GM19438 (cell line): ENCODE measurements at regions not wholly inside any gene's neighbourhood (a gene's known extent, or its start where the extent isn't known, plus 50 kb on each side); places are given as distances from the start of the nearest gene placed in this dataset.
"Not testable (repeated sequence)": the region's sequence is repeated elsewhere in the genome, so short reads cannot be mapped to it uniquely, and the experiment has no call there.

Experiments used
- ATAC-seq: cut with Tn5 transposase; IDR thresholded peaks from one replicate; pipeline ENCODE4 v1.9.1; 2021; ENCODE audit warnings: low read depth; ENCODE audit not compliant: unreplicated experiment

- no peak for ATAC-seq
Observed at GRCh38 chr2:35228584-35228983, 1127.0 kb upstream of the CRIM1 start.

DNA sequence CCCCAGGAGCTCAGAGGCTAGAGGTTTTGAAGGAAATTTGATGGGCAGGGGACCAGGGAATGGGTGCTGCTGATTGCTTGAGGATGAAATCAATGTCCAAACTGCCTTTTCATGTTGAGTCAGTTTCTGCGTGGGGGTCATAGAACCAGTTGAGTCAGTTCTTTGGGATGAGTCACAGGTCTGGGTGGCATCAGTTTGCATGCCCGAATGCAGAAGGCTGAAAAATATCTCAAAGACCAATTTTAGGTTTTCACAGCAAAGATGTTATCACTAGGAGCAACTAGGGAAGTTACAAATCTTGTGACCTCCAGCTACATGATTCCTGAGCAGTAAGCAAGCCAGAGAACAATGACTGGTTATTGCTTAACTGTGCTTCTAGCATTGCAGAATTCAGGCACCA is 1135.1 kb upstream of the CRIM1 start:
- ATAC-seq: no peak

- no peak for ATAC-seq
Observed at GRCh38 chr2:35204881-35205280, 1150.7 kb upstream of the CRIM1 start.

GRCh38 chr2:35204323-35204722 is 1151.3 kb upstream of the CRIM1 start:
- ATAC-seq: no peak

DNA sequence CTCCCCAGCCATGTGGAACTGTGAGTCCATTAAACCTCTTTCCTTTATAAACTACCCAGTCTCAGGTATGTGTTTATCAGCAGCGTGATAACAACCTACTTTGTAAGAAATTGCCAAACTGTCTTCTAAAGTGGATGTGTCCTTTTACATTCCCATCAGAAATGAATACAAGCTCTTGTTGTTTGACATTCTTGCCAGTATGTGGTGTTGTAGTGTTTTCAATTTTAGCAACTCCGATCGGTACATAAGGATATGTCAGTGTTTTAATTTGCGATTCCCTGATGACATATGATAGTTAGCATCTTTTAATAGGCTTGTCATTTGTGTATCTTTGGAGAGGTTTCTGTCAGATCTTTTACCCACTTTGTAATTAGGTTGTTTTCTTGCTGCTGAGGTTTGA is 1156.3 kb upstream of the CRIM1 start:
- ATAC-seq: no peak

DNA sequence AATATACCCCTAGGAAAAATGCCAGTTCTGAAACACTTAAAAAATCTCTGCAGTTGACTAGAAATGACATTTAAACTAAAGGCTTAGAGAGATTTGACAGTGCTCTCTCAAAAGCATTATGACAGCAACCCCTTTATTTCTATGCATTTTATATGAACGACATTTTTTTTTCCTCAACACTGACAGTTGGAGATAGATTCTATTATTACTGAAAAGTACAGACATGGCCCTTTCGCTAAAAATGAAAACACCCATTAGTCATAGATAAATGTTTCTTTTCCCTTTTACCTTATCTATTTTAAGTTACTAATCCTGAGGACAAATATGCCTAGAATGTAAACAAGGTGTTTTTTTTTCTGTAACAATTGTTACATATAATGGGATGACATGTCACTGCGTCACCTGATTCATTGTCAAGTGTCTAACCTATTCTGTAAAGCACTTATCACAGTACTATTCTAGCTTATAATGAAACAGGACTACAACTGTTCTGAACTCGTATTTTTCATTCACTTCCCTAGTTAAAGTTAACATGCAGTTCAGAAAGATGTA is 1169.6 kb upstream of the CRIM1 start:
- no peak for ATAC-seq

DNA sequence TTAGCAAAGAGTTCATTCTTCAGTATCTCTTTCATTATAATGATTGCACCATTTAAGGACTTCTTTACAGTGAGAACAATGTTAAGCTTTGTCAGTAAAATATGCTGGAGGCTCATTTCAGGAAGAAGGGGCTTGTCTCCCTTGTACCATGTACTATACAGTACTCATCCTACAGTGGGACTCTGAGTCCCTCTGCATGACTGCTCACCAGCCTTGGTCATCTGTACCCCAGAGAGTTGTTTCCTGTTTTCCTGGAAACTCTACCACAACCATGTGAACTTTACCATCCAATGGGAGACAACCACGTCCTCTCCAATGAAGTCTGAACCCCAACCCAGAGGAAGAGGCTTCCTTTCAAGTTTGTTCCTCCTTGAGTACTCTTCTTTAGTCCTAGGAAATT is 1171.1 kb upstream of the CRIM1 start:
- ATAC-seq: no peak

DNA sequence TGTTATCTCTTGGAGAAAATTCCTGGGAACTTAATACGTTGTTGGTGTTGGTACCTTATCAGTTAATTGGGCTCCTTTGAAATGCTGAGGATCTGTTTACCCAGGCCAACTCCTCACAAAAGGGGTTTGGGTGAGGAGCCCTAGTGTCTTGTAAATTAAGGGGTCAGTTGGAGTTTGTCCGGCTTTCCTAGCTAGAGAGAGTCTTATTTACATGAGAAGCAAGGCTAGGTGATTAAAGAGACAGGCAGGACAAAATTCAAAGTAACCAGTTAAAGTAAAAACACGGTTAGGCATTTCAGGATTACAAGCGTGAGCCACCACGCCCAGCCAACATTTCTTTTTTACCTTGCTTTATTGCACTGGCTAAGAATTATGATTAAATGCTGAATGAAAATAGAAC is 1178.9 kb upstream of the CRIM1 start:
- not testable (repeated sequence) for ATAC-seq

GRCh38 chr2:35174845-35175244 is 1180.7 kb upstream of the CRIM1 start:
- no peak for ATAC-seq

DNA sequence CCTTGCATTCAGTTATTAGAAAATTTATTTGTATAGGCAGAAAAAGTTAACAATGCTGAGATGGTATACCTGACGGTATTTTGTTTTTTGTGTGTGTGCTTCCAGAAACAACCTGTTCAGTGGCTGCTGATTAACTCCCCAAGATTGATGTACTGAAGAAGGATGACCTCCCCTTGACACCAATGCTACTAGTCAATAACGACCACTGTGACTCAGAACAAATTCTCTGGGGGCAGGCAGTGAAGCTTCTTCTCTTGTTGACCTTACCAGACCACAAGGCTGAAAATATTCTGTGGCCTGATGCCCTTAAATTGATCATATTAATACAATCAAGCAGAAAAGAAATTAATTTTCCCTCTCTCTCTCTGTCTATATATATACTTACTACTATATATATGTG is 1182.9 kb upstream of the CRIM1 start:
- no peak for ATAC-seq

DNA sequence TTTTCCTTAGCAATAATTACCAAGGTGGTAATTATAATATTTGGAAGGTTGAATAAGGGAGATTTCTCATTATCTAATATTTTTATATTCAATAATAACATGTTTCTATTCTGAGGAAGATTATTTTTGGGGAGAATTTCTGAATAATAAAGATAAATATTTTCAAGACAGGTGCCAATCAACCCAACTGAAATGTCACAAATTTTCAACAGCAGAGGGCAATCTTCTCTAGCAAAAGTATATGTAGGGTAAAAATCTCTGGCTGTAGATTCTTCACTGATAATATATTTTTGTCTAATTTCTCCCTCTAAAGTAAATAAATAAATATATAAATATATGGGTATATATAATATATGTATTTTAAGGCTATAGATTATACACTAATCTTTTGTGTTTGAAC is 1187.2 kb upstream of the CRIM1 start:
- ATAC-seq: no peak

DNA sequence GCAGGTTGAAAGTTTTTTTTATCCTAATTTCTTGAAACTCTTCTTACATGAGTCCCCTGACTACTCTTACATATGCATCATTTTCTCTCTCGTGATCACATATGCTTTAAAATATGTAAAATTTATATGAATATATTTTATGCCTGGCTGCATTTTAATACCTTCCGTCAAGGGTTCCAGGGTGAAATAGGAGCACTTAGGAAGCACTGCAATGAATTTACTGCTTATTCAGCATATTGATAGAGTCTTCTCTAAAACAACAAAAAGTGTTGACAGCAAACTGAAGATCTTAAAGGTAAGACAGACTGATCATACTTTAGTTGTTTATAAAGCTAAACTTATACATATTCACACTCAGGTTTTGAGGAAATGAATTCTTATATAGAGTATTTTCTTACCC is 1191.6 kb upstream of the CRIM1 start:
- ATAC-seq: no peak

DNA sequence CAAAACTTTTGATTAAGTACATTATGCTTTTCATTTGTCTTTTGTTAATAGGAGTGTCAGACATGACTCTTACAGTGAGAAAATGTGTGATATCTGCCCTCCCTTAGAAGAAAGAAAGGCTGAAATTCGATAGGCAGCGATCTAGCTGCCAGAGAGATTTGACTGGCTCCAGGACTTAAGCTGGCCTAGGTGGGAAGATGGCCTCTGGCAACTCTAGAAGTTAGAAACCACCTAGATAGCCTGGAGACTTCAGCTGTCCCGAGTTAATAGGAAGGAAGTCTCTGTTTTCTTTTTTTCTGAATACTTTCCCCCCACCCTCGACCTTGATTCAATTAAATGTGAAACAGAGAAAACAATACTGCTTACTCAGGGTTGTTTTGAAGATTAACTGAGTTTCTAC is 1194.7 kb upstream of the CRIM1 start:
- no peak for ATAC-seq

- ATAC-seq: no peak
Observed at GRCh38 chr2:35125871-35126270, 1229.7 kb upstream of the CRIM1 start.

GRCh38 chr2:35125278-35125677 is 1230.3 kb upstream of the CRIM1 start:
- no peak for ATAC-seq

- ATAC-seq: no peak
Observed at GRCh38 chr2:35116151-35116550, 1239.4 kb upstream of the CRIM1 start.

DNA sequence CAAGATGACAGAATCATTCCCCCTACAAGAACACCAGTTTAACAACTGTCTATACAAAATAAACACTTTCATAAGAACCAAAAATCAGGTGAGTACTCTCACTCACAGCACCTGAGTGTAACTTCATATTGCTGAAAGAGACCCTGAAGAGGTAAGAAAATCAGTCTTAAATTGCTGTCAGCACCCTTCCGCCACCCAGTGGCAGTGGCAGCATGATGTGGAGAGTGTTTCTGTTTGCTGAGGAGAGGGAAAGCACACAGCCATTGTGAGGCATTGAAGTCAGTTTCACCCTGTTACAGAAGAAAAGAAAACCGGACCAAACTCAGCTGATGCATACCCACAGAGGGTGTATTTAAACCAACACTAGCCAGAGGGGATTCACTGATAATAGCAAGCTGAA is 1240.8 kb upstream of the CRIM1 start:
- no peak for ATAC-seq

DNA sequence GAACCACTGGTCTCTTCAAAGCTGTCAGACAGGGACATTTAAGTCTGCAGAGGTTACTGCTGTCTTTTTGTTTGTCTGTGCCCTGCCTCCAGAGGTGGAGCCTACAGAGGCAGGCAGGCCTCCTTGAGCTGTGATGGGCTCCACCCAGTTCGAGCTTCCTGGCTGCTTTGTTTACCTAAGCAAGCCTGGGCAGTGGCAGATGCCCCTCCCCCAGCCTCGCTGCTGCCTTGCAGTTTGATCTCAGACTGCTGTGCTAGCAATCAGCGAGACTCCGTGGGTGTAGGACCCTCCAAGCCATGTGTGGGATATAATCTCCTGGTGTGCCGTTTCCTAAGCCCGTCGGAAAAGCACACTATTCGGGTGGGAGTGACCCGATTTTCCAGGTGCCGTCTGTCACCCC is 1243.2 kb upstream of the CRIM1 start:
- not testable (repeated sequence) for ATAC-seq

GRCh38 chr2:35104309-35104708 is 1251.3 kb upstream of the CRIM1 start:
- no peak for ATAC-seq

GRCh38 chr2:35099342-35099741 is 1256.2 kb upstream of the CRIM1 start:
- no peak for ATAC-seq

GRCh38 chr2:35082072-35082471 is 1273.5 kb upstream of the CRIM1 start:
- ATAC-seq: no peak

GRCh38 chr2:35081622-35082015 is 1274.0 kb upstream of the CRIM1 start:
- ATAC-seq: no peak

- no peak for ATAC-seq
Observed at GRCh38 chr2:35081001-35081621, 1274.5 kb upstream of the CRIM1 start.
